ENCODE measurements at regions not wholly inside any gene's neighbourhood (a gene's known extent, or its start where the extent isn't known, plus 50 kb on each side); places are given as distances from the start of the nearest gene placed in this dataset.

DNA sequence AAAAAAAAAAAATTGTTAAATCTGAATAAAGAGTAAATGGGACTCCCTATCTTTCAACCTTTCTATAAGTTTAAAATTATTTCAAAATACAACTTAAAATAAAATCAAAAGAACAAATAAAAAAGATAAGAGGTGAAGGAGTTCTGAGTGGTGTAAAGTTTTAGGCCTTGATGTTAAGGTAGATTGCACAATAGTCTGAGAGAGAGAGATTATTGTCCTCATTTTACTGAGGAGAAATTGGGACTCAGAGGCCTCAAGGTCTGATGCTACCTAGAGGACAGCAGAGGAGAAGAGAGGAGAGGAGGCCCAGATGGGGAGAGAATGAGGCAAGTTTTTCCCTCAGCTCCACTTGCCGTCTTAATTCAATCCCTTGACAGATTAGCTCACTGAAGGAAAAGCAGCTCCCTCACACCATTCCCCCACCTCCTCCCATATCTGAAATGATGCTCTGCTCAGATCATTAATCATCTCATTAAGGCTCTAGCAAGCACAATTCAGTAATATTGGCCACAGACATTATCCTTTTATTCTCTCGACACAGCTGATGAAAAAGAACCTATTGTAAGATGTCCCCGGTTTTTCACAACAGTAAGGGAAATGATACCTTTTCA lies 106.3 kb upstream of the PTPN13 start:
- Histone ChIP-seq H4K20me1 (ENCODE audit: insufficient read depth) (no peaks in the 10 kb centered on the region), H2AFZ (ENCODE audit: low read depth) (no peak overlapping the region), H3K27ac (ENCODE audit: low read depth in 2 of 2, low read length in 1 of 2) (no peak overlapping the region), H3K27me3 (ENCODE audit: insufficient read depth) (no peaks in the 10 kb centered on the region), H3K9me2 (no peaks in the 10 kb centered on the region), H3K4me1 (ENCODE audit: control insufficient read depth in 1 of 2, insufficient read depth in 2 of 2, low read depth in 1 of 2, low read length in 1 of 2) (peaks cover 0 to 2% of the 10 kb centered on the region in 2 experiments; a peak in 1 of 4 replicates), H3K36me3 (replicated peaks in 1 of 2; ENCODE audit: control insufficient read depth in 1 of 2, insufficient read depth in 2 of 2, low read length in 1 of 2) (no peaks in the 10 kb centered on the region), H3F3A (replicated peaks; ENCODE audit: insufficient read depth) (no peaks in the 10 kb centered on the region), H3K9ac (no peak overlapping the region), H3K9me3 (no peaks in the 10 kb centered on the region), H3K4me2 (no peak overlapping the region), H3K4me3 (ENCODE audit: low read depth in 2 of 2, low read length in 1 of 2) (no peak overlapping the region), H3K79me2 (ENCODE audit: insufficient read depth) (no peaks in the 10 kb centered on the region)
- DNase-seq: no peak
- no peak for TF ChIP-seq MXI1 (IDR thresholded peaks at IDR 0.05; ENCODE audit: low read depth, low read length)
- no peak for TF ChIP-seq MEF2A (IDR thresholded peaks at IDR 0.05; ENCODE audit: borderline replicate concordance, low read depth)
- no peak for TF ChIP-seq JUND (IDR thresholded peaks at IDR 0.05)
- TF ChIP-seq SMC3 (IDR thresholded peaks at IDR 0.05; ENCODE audit: low read depth, low read length): no peak
- TF ChIP-seq FOXM1 (IDR thresholded peaks at IDR 0.05; ENCODE audit: low read depth): no peak
- no peak for TF ChIP-seq TEAD4 (IDR thresholded peaks at IDR 0.05; ENCODE audit: borderline replicate concordance, insufficient read depth)
- TF ChIP-seq, protein P1, sequence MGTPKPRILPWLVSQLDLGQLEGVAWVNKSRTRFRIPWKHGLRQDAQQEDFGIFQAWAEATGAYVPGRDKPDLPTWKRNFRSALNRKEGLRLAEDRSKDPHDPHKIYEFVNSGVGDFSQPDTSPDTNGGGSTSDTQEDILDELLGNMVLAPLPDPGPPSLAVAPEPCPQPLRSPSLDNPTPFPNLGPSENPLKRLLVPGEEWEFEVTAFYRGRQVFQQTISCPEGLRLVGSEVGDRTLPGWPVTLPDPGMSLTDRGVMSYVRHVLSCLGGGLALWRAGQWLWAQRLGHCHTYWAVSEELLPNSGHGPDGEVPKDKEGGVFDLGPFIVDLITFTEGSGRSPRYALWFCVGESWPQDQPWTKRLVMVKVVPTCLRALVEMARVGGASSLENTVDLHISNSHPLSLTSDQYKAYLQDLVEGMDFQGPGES (IDR thresholded peaks at IDR 0.05; ENCODE audit: low read depth, low read length): no peak
- TF ChIP-seq, protein P2, sequence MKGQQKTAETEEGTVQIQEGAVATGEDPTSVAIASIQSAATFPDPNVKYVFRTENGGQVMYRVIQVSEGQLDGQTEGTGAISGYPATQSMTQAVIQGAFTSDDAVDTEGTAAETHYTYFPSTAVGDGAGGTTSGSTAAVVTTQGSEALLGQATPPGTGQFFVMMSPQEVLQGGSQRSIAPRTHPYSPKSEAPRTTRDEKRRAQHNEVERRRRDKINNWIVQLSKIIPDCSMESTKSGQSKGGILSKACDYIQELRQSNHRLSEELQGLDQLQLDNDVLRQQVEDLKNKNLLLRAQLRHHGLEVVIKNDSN (IDR thresholded peaks at IDR 0.05; ENCODE audit: borderline replicate concordance, low read depth): no peak
- no peak for TF ChIP-seq GABPA (IDR thresholded peaks at IDR 0.05; ENCODE audit: low read depth)
- TF ChIP-seq YY1 (IDR thresholded peaks at IDR 0.05; ENCODE audit: low read depth): no peak
- TF ChIP-seq, protein P3, sequence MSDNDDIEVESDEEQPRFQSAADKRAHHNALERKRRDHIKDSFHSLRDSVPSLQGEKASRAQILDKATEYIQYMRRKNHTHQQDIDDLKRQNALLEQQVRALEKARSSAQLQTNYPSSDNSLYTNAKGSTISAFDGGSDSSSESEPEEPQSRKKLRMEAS (IDR thresholded peaks at IDR 0.05; ENCODE audit: low read depth): no peak
- POLR2A ChIA-PET: no interaction called here
- CTCF ChIA-PET: interaction anchor here (1.3 kb wide), 2 partner anchors 9 to 11 kb away, joined by 3 to 6 read pairs; no protein-coding TSS in a partner anchor
- WGBS (ENCODE audit: low lambda C conversion rate): 91% methylated on average over 3 of the region's 3 CpGs

DNA sequence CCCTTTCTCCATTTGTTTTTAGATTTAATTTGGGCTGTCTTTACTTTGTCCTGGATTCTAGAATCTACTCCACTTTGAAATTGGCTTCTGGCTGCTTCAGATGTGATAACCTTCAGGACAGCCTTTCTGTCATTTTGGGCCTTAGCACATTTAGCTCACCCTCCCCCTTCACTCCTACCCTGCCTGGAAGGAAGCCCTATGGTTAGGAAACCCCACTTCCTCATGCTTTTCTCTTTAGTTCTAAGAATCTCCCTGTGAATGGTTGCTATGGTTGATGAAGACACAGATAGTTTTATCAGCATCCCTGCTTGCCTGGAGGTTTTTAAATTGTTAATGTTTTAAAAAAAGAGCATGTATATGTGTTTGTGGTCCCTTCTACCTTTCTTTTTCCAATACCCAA lies 100.7 kb upstream of the PTPN13 start:
- Histone ChIP-seq H3K9ac (no peak overlapping the region), H2AFZ (ENCODE audit: low read depth) (no peak overlapping the region), H3K9me2 (no peaks in the 10 kb centered on the region), H3K27me3 (ENCODE audit: insufficient read depth) (no peaks in the 10 kb centered on the region), H4K20me1 (ENCODE audit: insufficient read depth) (no peaks in the 10 kb centered on the region), H3K36me3 (replicated peaks in 1 of 2; ENCODE audit: control insufficient read depth in 1 of 2, insufficient read depth in 2 of 2, low read length in 1 of 2) (no peaks in the 10 kb centered on the region), H3K4me3 (ENCODE audit: low read depth in 2 of 2, low read length in 1 of 2) (no peak overlapping the region), H3K4me1 (ENCODE audit: control insufficient read depth in 1 of 2, insufficient read depth in 2 of 2, low read depth in 1 of 2, low read length in 1 of 2) (peaks cover 3 to 13% of the 10 kb centered on the region in 2 experiments; a peak in 3 of 4 replicates), H3K9me3 (no peaks in the 10 kb centered on the region), H3K4me2 (no peak overlapping the region), H3F3A (replicated peaks; ENCODE audit: insufficient read depth) (no peaks in the 10 kb centered on the region), H3K79me2 (ENCODE audit: insufficient read depth) (no peaks in the 10 kb centered on the region), H3K27ac (ENCODE audit: low read depth in 2 of 2, low read length in 1 of 2) (no peak overlapping the region)
- CTCF ChIA-PET: interaction anchor here (1.1 to 9.9 kb wide), 2 partner anchors 11 to 407 kb away, joined by 3 to 294 read pairs; partner anchors contain the start of gene C4orf36
- POLR2A ChIA-PET: no interaction called here
- no peak for DNase-seq
- no peak for TF ChIP-seq NFIC (IDR thresholded peaks at IDR 0.05; ENCODE audit: borderline replicate concordance)
- TF ChIP-seq, protein P3 (IDR thresholded peaks at IDR 0.05; ENCODE audit: low read depth): no peak
- TF ChIP-seq NRF1 (IDR thresholded peaks at IDR 0.05; ENCODE audit: low read depth, low read length): no peak
- TF ChIP-seq SMC3 (IDR thresholded peaks at IDR 0.05; ENCODE audit: low read depth, low read length): no peak
- TF ChIP-seq, protein P4, sequence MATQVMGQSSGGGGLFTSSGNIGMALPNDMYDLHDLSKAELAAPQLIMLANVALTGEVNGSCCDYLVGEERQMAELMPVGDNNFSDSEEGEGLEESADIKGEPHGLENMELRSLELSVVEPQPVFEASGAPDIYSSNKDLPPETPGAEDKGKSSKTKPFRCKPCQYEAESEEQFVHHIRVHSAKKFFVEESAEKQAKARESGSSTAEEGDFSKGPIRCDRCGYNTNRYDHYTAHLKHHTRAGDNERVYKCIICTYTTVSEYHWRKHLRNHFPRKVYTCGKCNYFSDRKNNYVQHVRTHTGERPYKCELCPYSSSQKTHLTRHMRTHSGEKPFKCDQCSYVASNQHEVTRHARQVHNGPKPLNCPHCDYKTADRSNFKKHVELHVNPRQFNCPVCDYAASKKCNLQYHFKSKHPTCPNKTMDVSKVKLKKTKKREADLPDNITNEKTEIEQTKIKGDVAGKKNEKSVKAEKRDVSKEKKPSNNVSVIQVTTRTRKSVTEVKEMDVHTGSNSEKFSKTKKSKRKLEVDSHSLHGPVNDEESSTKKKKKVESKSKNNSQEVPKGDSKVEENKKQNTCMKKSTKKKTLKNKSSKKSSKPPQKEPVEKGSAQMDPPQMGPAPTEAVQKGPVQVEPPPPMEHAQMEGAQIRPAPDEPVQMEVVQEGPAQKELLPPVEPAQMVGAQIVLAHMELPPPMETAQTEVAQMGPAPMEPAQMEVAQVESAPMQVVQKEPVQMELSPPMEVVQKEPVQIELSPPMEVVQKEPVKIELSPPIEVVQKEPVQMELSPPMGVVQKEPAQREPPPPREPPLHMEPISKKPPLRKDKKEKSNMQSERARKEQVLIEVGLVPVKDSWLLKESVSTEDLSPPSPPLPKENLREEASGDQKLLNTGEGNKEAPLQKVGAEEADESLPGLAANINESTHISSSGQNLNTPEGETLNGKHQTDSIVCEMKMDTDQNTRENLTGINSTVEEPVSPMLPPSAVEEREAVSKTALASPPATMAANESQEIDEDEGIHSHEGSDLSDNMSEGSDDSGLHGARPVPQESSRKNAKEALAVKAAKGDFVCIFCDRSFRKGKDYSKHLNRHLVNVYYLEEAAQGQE (IDR thresholded peaks at IDR 0.05; ENCODE audit: low read depth, low read length): no peak
- TF ChIP-seq, protein P2 (IDR thresholded peaks at IDR 0.05; ENCODE audit: borderline replicate concordance, low read depth): no peak
- TF ChIP-seq TAF1 (IDR thresholded peaks at IDR 0.05; ENCODE audit: borderline replicate concordance, low read depth, low read length): no peak
- TF ChIP-seq RFX5 (IDR thresholded peaks at IDR 0.05; ENCODE audit: low read length): no peak
- TF ChIP-seq FOSL2 (IDR thresholded peaks at IDR 0.05; ENCODE audit: borderline replicate concordance, low read depth): no peak
- TF ChIP-seq TEAD4 (IDR thresholded peaks at IDR 0.05; ENCODE audit: borderline replicate concordance, insufficient read depth): no peak
- TF ChIP-seq JUND (IDR thresholded peaks at IDR 0.05): no peak
- TF ChIP-seq POLR2AphosphoS5 (IDR thresholded peaks at IDR 0.05; ENCODE audit: low read depth, low read length): no peak
- TF ChIP-seq GATA2 (CRISPR knock-in tag; IDR thresholded peaks at IDR 0.05): no peak

Measured in SK-N-SH (cell line).